NB4 (cell line): ENCODE measurements at regions not wholly inside any gene's neighbourhood (a gene's known extent, or its start where the extent isn't known, plus 50 kb on each side); places are given as distances from the start of the nearest gene placed in this dataset.

Source experiments
- DNase-seq: peaks from one replicate; pipeline ENCODE4 v3.0.0; 2010; ENCODE audit warnings: low read depth
- H3K4me3 ChIP-seq: one replicate; pipeline ENCODE4 v1.5.1; 2011; ENCODE audit warnings: mild to moderate bottlenecking, low read depth, low read length, moderate library complexity
- MAX ChIP-seq: IDR thresholded peaks from 2 replicates; pipeline ENCODE4 v1.6.1; 2011; ENCODE audit warnings: low read depth, low read length
- MYC ChIP-seq: IDR thresholded peaks from 2 replicates; pipeline ENCODE4 v1.6.1; 2011; ENCODE audit warnings: low read depth, low read length
- POLR2A ChIP-seq: IDR thresholded peaks from 2 replicates; pipeline ENCODE4 v1.6.1; 2011; ENCODE audit warnings: mild to moderate bottlenecking; ENCODE audit not compliant: insufficient read length; ENCODE audit errors: extremely low read depth
- TF ChIP-seq, protein P1 (sequence below): IDR thresholded peaks from one replicate; pipeline ENCODE4 v1.5.1; 2012; ENCODE audit warnings: low read depth, low read length

DNA sequence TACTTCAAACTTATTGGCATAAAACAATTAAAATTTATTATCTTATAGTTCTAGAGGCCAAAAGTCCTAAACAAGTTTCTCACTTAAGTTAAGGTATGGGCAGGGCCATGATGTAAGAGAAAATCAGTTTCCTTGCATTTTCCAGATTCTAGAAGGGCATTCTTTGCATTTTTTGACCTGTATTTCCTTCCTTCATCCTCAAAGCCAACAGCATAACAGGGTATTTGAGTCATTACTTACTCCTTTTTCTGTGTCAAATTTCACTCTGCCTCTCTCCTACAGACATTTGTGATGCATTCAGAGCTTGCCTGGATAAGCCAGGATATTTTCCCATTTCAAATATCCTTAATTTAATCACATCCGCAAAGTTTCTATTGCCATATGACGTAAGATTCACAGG lies 1499.0 kb downstream of the EFNA5 start:
- TF ChIP-seq POLR2A (no peak), MYC (no peak), MAX (no peak)
- TF ChIP-seq, protein P1, sequence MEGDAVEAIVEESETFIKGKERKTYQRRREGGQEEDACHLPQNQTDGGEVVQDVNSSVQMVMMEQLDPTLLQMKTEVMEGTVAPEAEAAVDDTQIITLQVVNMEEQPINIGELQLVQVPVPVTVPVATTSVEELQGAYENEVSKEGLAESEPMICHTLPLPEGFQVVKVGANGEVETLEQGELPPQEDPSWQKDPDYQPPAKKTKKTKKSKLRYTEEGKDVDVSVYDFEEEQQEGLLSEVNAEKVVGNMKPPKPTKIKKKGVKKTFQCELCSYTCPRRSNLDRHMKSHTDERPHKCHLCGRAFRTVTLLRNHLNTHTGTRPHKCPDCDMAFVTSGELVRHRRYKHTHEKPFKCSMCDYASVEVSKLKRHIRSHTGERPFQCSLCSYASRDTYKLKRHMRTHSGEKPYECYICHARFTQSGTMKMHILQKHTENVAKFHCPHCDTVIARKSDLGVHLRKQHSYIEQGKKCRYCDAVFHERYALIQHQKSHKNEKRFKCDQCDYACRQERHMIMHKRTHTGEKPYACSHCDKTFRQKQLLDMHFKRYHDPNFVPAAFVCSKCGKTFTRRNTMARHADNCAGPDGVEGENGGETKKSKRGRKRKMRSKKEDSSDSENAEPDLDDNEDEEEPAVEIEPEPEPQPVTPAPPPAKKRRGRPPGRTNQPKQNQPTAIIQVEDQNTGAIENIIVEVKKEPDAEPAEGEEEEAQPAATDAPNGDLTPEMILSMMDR, result no peak
- H3K4me3 ChIP-seq, result no peak overlapping the region
- no peak for DNase-seq

GRCh38 chr5:106171132-106171531 lies 1499.6 kb downstream of the EFNA5 start:
- no peak for DNase-seq
- no peak overlapping the region for H3K4me3 ChIP-seq
- TF ChIP-seq, protein P1, result no peak
- TF ChIP-seq POLR2A (no peak), MYC (no peak), MAX (no peak)

DNA sequence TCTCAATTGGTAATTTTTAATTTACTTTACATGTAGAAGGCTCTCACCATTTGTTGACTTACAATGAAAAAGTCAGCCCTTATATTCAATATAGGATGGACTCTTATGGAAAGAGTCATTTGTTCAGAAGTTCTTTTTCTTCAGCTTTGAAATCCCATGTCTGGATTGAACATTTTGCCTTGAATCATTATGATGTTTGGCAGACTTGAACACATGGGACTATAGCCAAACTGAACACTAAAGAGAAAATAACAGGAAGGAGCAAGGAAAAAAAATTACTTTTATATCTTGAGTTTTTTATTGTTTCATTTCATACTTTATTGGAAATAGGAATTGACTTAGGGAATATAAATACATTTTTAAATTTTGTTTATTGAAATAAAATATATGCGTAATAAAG lies 1503.0 kb downstream of the EFNA5 start:
- no peak for DNase-seq
- no peak for TF ChIP-seq MYC
- TF ChIP-seq, protein P1, result no peak
- TF ChIP-seq POLR2A, result no peak
- no peak for TF ChIP-seq MAX
- no peak overlapping the region for H3K4me3 ChIP-seq

DNA sequence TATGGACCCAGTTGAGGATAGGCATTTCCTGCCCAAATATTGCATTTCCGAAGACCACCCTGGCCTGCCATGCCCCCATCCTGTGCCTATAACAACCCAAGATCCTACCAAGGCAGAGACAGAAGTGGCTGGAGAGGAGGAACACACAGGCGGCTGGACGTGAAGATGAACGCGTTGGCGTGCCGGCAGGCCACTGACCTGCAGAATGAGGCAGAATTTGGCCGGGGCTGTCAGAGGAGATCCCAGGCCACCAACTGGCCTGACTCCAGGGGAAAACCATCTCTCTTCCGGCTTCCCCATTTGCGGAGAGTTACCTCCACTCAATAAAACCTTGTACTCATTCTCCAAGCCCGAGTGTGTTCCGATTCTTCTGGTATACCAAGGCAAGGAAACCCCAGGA lies 1507.5 kb downstream of the EFNA5 start:
- no peak for TF ChIP-seq MYC
- TF ChIP-seq, protein P1, result no peak
- TF ChIP-seq POLR2A, result no peak
- no peak for TF ChIP-seq MAX
- no peak for DNase-seq

GRCh38 chr5:106159616-106160015 lies 1511.1 kb downstream of the EFNA5 start:
- H3K4me3 ChIP-seq, result no peak overlapping the region
- TF ChIP-seq MAX (no peak), MYC (no peak), POLR2A (no peak)
- TF ChIP-seq, protein P1, result no peak

More for the DNA sequence above, 1507.5 kb downstream of the EFNA5 start:
- H3K4me3 ChIP-seq, result no peak overlapping the region

DNA sequence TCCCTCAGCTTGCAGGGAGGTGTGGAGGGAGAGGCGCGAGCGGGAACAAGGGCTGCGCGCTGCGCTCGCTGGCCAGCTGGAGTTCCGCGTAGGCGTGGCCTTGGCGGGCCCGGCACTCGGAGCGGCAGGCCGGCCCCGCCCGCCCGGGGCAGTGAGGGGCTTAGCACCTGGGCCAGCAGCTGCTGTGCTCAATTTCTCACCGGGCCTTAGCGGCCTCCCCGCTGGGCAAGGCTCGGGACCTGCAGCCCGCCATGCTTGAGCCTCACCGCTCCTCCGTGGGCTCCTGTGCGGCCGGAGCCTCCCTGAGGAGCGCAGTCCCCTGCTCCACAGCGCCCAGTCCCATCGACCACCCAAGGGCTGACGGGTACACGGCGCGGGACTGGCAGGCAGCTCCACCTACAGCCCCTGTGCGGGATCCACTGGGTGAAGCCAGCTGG lies 1516.4 kb downstream of the EFNA5 start:
- TF ChIP-seq MAX, result no peak
- TF ChIP-seq POLR2A, result no peak
- TF ChIP-seq, protein P1, result no peak
- TF ChIP-seq MYC, result no peak
- no peak overlapping the region for H3K4me3 ChIP-seq
- DNase-seq, result no peak

More at GRCh38 chr5:106159616-106160015, 1511.1 kb downstream of the EFNA5 start:
- no peak for DNase-seq
